BJ (cell line): ENCODE measurements at regions not wholly inside any gene's neighbourhood (a gene's known extent, or its start where the extent isn't known, plus 50 kb on each side); places are given as distances from the start of the nearest gene placed in this dataset.
A peak's percentile ranks its signal among the peaks of the same experiment; 100 is the strongest.

Source experiments
- CTCF ChIA-PET: fragments of 350-600 bp; formaldehyde crosslinking; extraction: SDS; loops from one replicate; lab custom pipeline; 2021; ENCODE audit warnings: antibody characterized with exemption, inconsistent platforms; lab: Yijun Ruan, JAX
- POLR2A ChIA-PET: fragments of 300-600 bp; sonication (Branson Sonifier 250); formaldehyde crosslinking; extraction: SDS; loops from one replicate; lab custom pipeline; 2021; ENCODE audit warnings: antibody characterized with exemption; lab: Charles Lee
- DNase-seq: peaks from one replicate; pipeline ENCODE4 v3.0.0-alpha.2; 2011; ENCODE audit warnings: low read depth
- H3K27me3 ChIP-seq: 2 replicates; pipeline ENCODE4 v1.6.0; 2011; ENCODE audit warnings: low read length; ENCODE audit not compliant: control insufficient read depth, insufficient read depth
- H3K36me3 ChIP-seq: 2 replicates; pipeline ENCODE4 v1.5.1; 2011; ENCODE audit warnings: low read length; ENCODE audit not compliant: control insufficient read depth, insufficient read depth
- H3K4me3 ChIP-seq: 2 replicates; pipeline ENCODE4 v1.5.1; 2011; ENCODE audit warnings: low read depth, mild to moderate bottlenecking, control low read depth, low read length
- CTCF ChIP-seq: IDR thresholded peaks from 2 replicates; pipeline ENCODE4 v1.5.1; 2011; ENCODE audit warnings: low read depth, mild to moderate bottlenecking, control low read depth, inconsistent platforms, low read length, moderate library complexity; ENCODE audit not compliant: insufficient read depth

DNA sequence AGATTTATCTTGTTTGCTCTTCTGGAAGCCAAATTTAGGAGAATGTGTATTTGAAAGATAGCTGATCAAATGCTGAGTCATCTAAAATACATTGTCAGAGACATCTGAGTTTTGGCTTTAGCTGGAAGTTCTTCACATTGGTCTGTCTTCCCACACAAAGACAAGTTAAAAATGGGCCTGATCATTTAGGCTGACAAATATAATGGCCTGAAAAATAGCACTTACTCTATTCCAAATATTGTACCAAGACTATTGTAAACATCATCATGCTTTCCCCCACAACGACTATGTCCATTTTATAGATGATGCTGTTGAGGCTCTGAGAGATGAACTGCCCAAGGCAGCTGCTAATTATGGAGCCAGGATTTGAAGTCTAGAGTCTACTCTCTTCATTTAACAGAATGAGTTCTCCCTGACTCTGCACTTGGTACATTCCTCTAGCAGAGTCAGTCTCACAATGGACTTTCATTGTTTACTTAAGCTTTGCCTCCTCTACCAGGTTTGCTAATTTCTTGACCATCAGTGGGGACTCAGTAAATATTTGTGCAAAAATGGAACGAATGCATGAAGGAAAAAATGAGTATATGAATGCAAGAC is 619.4 kb upstream of the KLF4 start:
- no peak overlapping the region for H3K4me3 ChIP-seq
- no peaks in the 10 kb centered on the region for H3K36me3 ChIP-seq
- no peak for DNase-seq
- ChIA-PET POLR2A (no interaction called here), CTCF (no interaction called here)
- TF ChIP-seq CTCF, result no peak
- no peaks in the 10 kb centered on the region for H3K27me3 ChIP-seq

GRCh38 chr9:108108280-108108851 is 618.8 kb upstream of the KLF4 start:
- POLR2A ChIA-PET, result no interaction called here
- peak; percentile 10 for DNase-seq
- Histone ChIP-seq H3K4me3 (no peak overlapping the region), H3K27me3 (no peaks in the 10 kb centered on the region), H3K36me3 (no peaks in the 10 kb centered on the region)
- TF ChIP-seq CTCF, result no peak
- CTCF ChIA-PET, result no interaction called here

DNA sequence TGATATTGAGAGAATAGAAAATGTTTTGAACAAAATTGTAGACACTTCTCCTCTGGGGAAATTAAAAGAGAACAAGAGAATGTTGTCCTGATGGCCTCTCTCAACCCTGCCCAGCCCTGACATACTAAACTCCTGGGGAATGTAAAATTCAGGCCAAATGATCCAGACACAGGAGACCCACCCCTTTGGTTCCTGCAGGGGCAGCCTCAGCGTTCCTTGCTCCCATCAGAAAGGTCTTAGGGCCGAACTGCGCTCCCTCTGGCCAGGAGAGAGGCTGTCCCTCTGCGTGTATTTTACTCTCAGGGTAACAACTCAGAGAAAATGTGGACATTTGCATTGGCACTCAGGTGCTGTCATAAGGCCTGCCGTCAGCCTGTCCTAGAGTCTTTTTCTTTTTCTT is 616.3 kb upstream of the KLF4 start:
- ChIA-PET POLR2A (no interaction called here), CTCF (no interaction called here)
- DNase-seq, result no peak
- no peaks in the 10 kb centered on the region for H3K36me3 ChIP-seq
- H3K27me3 ChIP-seq, result no peaks in the 10 kb centered on the region
- H3K4me3 ChIP-seq, result no peak overlapping the region
- TF ChIP-seq CTCF, result no peak

DNA sequence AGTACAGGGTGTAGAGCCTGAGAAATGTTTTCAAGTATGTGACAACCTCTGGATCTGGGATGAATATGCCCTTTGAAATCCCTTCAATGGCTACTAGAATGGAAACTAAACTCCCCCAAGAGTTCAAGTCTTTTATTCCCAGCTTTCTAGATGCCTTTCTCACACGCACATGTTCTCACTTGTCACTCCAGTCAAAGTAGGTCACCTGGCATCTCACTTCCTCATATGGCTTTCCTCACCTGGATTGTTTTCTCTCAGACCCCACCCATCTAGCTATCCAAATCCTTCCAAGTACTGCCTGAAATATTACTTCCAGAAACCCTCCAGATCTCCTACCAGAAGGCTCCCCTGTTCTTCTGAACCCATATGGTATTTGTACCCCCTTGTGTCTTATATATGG is 615.4 kb upstream of the KLF4 start:
- H3K4me3 ChIP-seq, result no peak overlapping the region
- H3K36me3 ChIP-seq, result no peaks in the 10 kb centered on the region
- CTCF ChIA-PET, result no interaction called here
- TF ChIP-seq CTCF, result no peak
- H3K27me3 ChIP-seq, result no peaks in the 10 kb centered on the region
- DNase-seq, result no peak
- POLR2A ChIA-PET, result no interaction called here

GRCh38 chr9:108103046-108103693 is 613.6 kb upstream of the KLF4 start:
- peak; percentile 35 for DNase-seq
- ChIA-PET POLR2A (no interaction called here), CTCF (interaction anchor here (1.0 to 1.3 kb wide), 3 partner anchors 10 to 461 kb away, joined by 3 to 4 read pairs (median 3); no protein-coding TSS in a partner anchor)
- Histone ChIP-seq H3K27me3 (no peaks in the 10 kb centered on the region), H3K4me3 (no peak overlapping the region), H3K36me3 (no peaks in the 10 kb centered on the region)
- no peak for TF ChIP-seq CTCF
